Stimulated activated CD4-positive, alpha-beta T cell treated with anti-CD3 and anti-CD28 coated beads, Interleukin-15, amount 100 ng/mL, for 24 hours (primary cell): ENCODE measurements at regions not wholly inside any gene's neighbourhood (a gene's known extent, or its start where the extent isn't known, plus 50 kb on each side); places are given as distances from the start of the nearest gene placed in this dataset.

Experiments
- DNase-seq: peaks from one replicate; pipeline ENCODE4 v3.0.0-alpha.2; 2020

DNA sequence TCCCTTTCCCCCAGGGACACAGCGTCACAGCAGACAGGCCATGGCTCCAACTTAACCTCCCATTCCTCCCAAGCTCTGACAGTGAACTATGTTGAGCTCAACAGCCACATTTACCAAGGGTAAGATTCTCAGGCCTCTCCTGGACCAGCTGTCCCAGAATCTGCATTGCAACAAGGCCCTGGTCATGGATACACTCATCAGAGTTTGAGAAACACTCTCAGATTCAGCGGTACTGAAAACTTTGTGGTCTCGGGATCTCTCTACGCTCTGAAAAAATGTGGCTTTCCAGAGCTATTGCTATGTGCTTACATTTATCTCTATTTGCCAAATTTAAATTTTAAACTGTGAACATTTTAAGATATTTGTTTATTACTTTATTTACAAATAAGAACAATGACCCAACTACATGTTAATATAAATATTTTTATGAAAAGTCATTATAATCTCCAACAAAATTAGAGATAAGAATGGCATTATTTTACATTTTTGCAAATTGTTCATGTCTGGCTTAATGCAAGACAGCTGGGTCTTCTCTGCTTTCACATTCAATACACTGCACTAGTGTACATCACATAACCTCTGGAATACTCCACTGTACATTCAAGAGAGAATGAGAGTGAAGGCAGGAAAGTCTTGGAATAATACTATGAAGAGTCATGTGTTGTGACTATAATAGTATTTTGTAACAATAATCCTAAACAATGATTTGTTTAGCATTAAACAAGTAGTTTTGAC, 190.9 kb upstream of the PITRM1 start:
- no peak for DNase-seq

DNA sequence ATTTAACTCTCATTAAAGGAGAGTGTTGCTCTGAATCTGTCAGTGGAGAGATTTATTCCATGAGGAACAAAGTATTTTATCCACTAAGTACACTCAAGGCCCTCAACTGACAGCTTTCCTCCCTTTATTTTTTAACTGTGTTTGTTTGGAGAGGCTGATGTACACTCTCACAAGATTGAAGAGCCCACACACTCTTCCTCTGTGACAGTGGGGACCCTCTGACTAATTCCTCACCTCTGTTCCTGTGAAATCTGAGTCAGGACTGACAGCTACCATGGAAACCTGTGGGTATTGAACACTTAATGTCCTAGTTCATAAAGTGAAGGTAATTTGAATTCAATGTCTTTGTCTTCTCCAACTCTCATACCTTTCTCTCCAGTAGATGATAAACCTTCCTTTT, 189.8 kb upstream of the PITRM1 start:
- no peak for DNase-seq

DNA sequence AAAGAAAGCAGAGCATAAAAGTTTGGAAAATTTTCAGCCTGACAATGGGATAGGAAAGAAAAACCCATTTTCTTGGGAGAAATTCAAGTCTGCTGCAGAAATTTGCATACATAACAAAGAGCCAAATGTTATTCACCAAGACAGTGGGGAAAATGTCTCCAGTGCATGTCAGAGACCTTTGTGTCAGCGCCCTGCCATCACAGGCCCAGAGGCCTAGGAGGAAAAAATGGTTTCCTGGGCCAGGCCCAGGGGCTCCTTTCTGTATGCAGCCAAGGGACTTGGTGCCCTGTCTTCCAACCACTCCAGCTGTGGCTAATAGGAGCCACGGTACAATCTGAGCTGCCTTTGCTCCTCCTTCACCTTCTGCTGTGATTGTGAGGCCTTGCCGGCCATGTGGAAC, 189.1 kb upstream of the PITRM1 start:
- no peak for DNase-seq

DNA sequence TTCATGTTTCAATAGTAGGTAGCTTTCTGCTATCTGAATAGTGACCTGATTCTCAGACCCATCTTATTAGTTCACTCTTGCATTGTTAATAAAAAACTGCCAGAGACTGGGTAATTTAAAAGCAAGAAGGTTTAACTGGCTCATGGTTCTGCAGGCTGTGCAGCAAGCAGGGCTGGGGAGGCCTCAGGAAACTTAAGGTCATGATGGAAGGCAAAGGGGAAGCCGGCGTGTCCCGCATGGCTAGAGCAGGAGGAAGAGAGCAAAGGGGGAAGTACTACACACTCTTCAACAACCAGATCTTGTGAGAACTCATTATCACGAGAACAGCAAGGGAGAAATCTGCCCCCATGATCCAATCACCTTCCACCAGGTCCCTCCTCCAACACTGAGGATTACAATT, 185.2 kb upstream of the PITRM1 start:
- DNase-seq = no peak

DNA sequence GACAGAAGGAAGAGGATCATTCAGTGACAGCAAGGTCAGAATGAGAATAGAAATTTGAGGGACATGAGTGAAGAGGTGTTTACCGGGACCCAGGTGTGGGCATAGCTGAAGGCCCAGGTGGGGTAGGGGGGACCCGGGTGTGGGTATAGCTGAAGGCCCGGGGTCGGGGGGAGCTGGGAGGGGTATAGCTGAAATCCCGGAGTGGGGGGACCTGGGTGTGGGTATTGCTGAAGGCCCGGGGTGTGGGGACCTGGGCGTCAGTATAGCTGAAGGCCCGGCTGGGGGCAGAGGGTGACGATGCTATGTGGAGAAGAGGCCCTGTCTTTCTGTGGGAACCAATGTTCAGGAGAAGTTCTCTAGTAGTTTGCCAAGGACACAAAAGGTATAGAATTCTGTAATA, 183.0 kb upstream of the PITRM1 start:
- no peak for DNase-seq

DNA sequence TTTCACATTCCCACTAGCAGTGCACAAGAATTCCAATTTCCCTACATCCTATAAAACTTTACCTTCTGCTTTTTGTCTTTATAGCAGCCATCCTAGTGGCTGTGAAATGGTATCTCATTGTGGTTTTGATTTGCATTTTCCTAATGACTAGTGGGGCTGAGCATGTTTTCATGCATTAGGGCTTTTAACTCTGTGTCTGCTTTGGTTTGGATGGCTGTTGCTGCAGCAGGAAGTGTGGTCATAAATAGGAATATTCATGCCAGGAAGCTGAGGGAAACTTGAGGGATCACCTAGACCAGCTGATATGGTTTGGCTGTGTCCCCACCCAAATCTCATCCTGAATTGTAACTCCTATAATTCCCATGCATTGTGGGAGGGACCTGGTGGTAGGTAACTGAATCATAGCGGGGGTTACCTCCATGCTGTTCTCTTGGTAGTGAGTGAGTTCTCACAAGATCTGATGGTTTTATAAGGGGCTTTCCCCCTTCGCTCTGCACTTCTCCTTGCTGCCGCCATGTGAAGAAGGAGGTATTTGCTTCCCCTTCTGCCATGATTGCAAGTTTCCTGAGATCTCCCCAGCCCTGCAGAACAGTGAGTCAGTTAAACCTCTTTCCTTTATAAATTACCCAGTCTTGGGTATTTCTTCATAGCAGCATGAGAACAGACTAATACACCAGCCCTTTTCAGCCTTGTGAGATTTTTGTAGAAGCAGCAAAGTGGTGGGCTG, 181.8 kb upstream of the PITRM1 start:
- DNase-seq = no peak

DNA sequence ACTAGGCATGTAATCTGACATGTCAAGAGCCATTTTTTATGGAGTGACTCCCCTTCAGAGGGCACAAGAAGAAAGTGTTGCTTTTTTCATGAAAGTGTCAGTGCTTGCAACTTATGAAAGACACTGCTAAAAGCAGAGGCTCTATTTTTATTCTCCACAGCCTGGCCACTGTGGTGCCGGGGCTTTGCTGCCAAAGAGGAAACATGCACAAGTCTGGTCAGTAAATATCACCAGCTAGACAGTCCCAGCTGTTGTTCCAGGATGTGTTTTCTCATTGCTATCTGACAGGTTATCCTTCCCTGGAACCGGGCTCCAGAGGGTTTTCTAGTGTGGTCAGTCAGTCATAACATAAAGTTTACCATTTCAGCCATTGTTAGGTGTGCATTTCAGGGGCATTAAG, 180.7 kb upstream of the PITRM1 start:
- no peak for DNase-seq

DNA sequence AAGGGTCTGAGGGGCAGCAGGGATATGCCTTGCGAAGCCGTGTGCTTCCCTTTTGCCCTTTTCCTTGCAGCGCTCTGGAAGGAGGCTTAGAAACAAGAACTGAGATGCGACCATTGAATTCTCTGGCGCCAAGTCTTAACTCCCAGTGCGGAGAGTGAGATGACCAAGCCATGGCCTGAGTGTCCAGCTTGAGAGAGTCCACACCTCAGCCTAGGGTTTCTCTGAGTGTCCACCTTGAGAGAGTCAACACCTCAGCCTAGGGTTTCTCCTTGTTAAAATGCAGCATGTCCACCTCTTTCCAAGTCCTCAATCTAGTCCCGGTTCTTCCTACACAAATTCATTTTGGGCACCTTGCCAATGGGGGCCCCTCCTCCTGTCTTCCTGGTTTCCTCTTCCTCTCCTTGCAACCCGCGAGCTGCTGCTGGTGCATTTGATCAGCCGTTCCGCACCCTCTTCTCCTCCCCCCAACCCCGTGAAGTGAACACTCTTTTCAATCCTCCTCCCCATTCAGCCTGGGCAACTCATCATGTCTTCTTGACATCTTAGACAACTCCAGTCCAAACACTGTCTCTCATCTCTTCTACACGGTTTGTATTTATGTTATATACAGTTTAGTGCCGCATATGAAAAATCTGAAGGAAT, 178.2 kb upstream of the PITRM1 start:
- DNase-seq = no peak

DNA sequence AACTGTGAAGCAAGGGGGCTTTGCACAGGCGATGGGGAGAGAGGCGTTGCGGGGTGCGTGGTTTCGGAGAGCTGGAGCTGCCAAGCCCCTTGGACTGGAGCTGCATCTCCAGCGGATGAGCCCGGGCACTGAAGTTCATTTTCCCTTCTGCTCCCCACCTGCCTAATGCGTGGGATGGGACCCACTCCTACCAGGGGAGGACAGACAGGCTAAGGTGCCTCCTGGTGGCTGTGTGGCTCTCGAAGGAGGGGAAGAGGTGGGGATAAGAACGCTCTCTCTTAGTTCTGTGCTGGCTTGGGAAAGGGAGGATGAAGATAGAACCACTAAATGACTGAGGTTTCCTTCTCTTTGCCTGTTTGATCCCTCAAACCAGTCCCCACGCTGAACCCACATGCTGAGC, 177.6 kb upstream of the PITRM1 start:
- DNase-seq = no peak

DNA sequence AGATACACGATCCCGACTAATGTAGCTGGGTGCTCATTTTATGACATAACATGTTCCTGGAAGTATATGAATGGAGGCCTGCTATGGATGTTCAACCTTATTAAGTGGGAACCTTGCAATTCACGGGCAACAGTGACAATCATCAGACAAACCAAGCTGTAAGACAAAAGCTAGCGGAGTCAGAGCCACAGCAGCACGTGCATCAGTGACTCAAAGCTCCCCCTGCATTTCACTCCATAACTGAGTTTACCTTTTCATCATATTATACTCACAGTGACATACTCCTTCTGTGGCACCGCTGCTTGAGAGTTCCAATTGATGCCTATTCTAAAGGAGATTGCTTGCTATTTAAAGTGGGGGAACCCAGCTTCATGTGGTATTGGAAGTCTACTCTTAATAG, 176.0 kb upstream of the PITRM1 start:
- no peak for DNase-seq

DNA sequence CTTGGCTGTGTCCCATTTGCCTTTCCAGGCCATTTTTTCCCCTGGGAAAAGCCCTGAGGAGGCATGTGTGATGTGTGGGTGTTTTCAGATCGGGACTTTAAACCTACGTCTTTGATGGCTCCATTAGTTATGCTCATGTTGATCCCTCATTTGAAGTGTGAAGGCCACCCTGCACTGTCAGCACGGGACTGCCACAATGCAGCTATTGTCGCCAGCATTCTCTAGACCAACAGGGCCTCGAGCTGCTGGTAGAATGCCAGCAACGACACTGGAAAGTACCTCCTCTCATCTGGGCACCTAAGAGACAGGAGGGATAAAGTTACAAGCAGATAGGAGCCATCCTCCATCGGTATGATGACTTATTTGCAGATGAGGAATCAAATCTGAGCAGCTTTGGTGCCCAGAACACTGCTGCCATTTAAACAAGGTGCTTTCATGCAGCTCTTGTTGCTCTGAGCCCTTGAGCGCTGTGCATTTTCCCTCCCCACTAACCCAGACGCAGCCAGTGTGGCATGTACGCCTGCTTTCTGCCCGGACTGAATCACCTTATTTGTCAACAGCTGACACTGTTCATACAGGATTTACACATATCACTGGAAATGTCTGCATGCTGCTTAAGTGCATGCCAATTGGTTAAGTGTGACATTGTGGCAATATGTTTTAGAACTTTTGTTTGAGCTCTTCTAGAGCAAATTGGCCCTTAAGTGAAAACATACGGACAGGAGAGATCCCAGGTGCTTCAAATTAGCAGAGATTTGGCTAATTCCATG, 175.0 kb upstream of the PITRM1 start:
- no peak for DNase-seq

DNA sequence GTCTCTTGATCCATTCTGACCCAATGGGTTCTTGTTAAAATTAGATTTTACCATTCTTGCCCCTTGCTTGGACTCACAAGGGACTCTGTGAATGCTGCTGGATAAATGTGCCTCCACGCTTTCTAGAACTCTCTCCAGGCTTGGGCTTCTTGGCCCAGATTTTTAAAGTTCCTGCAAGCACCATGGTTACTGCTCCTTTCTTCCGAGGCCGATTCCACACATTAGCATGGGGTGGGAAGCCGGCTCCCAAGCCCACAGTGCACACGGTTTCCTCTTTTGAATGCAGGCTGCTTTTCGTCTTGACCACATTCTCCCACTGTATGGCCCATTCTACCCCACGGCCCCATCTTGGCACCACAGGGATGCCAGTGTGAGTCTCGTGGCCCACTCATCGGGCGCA, 174.3 kb upstream of the PITRM1 start:
- no peak for DNase-seq

DNA sequence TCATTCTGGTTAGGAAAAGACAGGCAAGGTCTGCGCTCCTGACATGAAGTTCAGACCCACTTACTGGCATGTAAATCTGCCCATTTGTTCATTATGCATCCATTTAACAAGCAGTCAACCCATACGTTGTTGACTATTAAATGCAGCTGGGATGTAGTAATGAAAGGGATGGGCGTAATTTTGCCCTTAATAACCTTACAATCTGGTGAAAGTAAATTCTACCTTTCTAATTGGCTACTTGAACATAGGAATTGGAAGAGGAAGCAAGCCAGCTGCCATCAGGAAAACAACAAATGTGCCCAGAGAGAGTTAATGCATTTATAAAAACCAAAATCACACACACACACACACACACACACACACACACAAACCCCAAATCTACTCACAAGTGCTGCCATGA, 170.2 kb upstream of the PITRM1 start:
- DNase-seq = no peak

DNA sequence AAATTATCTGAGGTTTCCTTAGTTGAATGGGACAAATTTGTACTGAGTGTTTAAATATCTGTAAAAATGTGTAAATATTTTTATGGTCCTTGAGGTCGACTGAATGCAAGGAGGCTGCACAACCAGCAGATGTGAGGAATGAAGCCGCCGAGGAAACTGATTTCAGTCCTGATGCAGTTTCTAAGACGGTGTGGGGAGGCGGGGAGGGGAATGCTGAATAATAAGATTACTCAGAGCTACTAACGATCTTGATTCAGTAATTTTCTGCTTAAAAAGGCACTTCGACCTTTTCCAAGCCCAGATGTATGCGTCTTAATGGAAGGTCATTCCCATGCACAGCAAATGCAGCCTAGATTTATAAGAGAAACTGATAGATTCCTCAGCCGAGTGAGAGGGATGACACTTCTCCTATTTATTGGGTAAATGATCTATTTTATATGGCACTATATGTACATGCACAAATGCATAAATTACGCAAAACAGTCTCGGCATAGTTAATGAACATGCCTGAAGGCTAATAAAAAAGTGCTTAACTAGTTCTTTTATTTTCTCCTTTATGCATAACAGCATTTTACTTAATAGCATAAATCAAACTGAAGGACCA, 167.6 kb upstream of the PITRM1 start:
- DNase-seq = no peak

DNA sequence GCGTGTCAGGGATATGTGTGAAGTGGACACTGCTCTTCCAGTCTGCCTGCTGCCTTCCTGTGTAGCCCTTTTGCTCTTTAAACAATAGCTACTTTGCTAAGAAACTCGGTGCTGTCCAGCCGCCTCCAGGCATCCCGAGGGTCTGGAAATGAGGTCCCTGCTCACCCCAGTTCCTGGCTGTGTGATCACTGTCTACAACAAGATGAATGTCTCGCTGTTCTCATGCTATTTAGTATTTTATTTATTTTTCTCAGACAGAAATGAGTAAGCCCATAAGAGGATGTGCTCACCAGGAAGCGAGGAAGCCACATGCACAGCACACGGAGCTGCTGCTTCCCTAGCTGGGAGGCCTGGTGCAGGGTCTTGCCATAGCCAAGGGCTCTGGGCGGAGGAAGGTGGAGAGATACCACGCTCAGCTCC, 167.0 kb upstream of the PITRM1 start:
- no peak for DNase-seq

DNA sequence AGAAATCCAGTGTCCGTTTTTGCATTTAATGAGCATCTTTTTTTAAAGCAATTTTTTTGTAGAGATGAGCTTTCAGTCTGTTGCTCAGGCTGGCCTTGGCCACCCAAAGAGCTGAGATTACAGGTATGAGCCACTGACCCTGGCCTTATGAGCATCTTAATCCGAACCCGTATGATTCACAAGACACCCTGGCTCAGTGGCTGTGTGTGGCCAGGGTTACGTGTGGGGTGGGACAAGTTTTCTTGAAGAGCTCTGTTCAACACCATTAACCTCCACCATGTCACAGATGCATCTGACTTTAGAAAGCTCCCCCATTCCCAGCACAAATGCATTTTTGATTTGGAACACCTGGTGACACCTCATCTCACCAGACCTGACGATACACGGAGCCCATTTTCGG, 166.5 kb upstream of the PITRM1 start:
- no peak for DNase-seq

DNA sequence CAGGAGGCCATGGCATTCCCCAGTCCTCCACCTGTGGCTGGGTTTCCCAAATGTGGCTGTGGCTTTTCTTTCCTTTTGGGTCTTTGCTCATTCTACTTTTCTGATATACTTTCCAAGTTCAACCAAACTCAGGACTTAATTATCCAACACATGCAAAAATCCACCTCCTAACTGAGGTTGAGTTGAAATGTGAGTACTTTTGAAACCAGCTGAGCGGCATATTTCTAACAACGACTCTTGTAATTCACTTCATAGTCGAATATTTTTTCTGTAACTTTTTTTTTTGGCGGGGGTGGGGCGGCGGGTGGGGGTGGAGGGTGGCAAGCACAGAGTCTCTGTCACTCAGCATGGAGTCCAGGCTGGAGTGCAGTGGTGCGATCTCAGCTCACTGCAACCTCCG, 165.2 kb upstream of the PITRM1 start:
- no peak for DNase-seq

DNA sequence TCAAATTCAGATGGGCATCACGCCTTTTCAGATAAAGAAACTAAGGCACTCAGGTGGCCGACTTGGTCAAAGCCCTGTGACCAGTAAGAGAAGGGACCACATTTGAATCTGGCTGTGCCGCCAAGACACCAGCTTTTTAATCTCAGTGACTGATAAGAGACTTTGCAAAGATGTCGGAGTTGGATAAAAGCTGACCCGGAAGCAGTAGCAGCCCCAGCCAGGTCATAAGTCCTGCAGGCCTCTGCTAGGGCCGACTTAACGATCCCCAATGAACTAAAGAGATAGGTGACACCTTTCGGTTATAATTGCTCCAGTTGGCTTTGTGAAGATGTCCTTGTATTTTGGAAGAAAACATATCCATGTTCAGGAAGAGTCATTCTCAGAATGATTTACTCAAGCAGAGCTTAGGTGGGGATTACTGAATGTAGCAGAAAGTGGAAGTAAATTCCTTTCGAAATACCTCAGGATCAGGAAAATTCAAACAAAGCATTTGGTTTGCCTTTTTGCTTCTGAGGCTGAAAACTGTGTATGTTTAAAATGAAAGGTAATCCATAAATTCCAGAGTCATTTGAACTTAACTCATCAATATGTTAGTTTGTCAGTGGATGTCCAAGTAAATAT, 164.2 kb upstream of the PITRM1 start:
- DNase-seq = no peak

DNA sequence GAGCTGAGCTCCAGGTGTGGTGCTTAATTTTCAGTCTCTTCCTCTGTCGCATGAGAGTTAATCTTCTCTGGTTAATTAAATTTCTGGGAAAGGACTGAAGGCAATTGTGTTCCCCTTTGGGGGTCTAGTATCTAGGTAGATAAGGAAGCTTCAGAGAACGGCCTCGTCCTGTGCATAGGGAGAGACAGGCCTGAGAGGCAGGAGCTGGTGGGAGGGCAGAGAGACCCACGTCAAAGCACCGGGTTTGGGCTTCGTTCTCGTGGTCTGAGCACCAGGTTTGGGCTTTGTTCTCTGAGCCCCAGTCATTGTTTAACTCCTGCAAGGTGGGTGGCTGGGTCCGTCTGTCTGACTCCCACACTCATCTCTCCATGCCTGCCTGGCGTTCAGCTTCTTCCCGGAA, 160.8 kb upstream of the PITRM1 start:
- no peak for DNase-seq

DNA sequence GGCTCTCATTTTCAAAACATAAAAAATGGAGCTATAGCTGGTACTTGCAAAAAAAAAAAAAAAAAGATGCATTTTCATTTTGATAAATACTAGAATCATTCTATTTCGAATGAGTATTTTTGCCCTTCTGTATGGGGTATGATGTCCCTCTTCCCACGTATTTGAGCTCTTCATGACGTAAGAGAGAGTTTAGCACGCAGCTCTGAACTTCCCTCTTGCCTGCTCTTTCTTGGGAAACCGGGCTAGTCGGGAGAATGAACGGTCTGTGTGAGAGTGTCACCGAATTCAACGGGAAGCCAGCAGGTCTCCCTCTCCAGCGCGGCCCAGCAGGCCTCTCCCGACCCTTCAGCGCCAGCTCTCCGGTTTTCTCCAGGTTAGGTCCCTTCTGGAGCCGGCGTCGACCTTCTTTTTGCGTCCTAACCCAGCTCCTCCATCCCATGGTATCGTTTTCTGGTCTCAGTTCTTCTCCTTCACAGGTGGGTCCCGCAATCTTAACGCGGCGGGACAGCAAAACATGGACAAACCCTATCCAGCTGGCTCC, 159.2 kb upstream of the PITRM1 start:
- DNase-seq = no peak

DNA sequence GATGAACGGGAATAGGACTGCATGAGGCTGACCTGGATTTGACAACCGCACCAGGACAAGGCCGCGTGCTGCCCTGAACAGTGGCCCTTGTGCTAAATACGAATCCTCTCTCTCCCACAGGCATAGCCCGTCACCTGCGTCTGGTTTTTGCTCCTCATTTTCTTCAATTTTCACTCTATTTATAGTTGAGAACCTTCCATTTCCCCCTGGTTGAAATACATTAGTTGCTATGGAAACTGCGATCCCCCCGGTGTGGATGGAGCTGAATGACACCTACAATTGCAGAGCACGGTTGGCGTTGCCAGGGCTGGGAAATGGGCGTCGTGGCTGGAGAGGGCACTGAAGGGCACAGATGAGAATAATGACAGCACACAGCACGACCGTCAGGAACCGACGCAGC, 158.6 kb upstream of the PITRM1 start:
- no peak for DNase-seq

DNA sequence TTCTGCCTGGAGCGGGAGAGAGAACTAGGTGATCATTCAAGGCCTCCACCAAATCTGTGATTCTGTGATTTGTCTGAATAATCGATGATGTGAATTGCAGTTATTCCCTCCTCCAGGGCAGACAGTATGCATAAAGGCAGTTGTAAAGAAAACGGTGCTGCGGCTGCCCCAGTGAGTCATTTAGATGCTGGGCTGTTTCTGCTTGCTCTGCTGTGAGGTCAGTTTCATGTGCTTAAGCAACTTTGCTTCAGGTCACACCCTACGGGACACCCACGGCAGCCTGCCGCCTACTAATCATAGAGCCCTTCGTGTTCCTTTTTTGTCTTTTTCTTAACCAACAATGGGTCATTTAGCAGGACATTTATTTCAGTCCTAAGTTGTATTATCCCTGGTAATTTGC, 158.1 kb upstream of the PITRM1 start:
- DNase-seq = no peak
